ENCODE measurements at regions not wholly inside any gene's neighbourhood (a gene's known extent, or its start where the extent isn't known, plus 50 kb on each side); places are given as distances from the start of the nearest gene placed in this dataset.

GRCh38 chrX:10288373-10288975 is 131.7 kb downstream of the CLCN4 start:
- no peak for DNase-seq (ENCODE audit: low spot score)

- peak; percentile 62 for DNase-seq (ENCODE audit: low spot score)
Observed at GRCh38 chrX:10296576-10296975, 139.8 kb downstream of the CLCN4 start.

GRCh38 chrX:10310511-10310910 is 153.7 kb downstream of the CLCN4 start:
- no peak for DNase-seq (ENCODE audit: low spot score)

- DNase-seq (ENCODE audit: low spot score): no peak
Observed at GRCh38 chrX:10314530-10315104, 157.8 kb downstream of the CLCN4 start.

GRCh38 chrX:10325611-10326010 is 168.8 kb downstream of the CLCN4 start:
- no peak for DNase-seq (ENCODE audit: low spot score)

- peak; percentile 22 for DNase-seq (ENCODE audit: low spot score)
Observed at GRCh38 chrX:10326578-10326977, 169.8 kb downstream of the CLCN4 start.

GRCh38 chrX:10327651-10328050 is 170.9 kb downstream of the CLCN4 start:
- DNase-seq (ENCODE audit: low spot score): peak; percentile 44

- no peak for DNase-seq (ENCODE audit: low spot score)
Observed at GRCh38 chrX:10329984-10330383, 173.2 kb downstream of the CLCN4 start.

GRCh38 chrX:10341309-10341708 is 184.5 kb downstream of the CLCN4 start:
- no peak for DNase-seq (ENCODE audit: low spot score)

GRCh38 chrX:10350221-10350620 is 193.4 kb downstream of the CLCN4 start:
- DNase-seq (ENCODE audit: low spot score): no peak

- peak; percentile 31 for DNase-seq (ENCODE audit: low spot score)
Observed at GRCh38 chrX:10350981-10351380, 194.2 kb downstream of the CLCN4 start.

- no peak for DNase-seq (ENCODE audit: low spot score)
Observed at GRCh38 chrX:10352536-10352935, 195.8 kb downstream of the CLCN4 start.

GRCh38 chrX:10356979-10357378 is 200.2 kb downstream of the CLCN4 start:
- DNase-seq (ENCODE audit: low spot score): no peak

GRCh38 chrX:10358958-10359357 is 202.2 kb downstream of the CLCN4 start:
- DNase-seq (ENCODE audit: low spot score): no peak

- no peak for DNase-seq (ENCODE audit: low spot score)
Observed at GRCh38 chrX:10360116-10360515, 203.3 kb downstream of the CLCN4 start.

- no peak for DNase-seq (ENCODE audit: low spot score)
Observed at GRCh38 chrX:10365532-10366265, 208.9 kb downstream of the CLCN4 start.

- DNase-seq (ENCODE audit: low spot score): no peak
Observed at GRCh38 chrX:10367406-10367805, 210.6 kb downstream of the CLCN4 start.

GRCh38 chrX:10370976-10371375 is 214.2 kb downstream of the CLCN4 start:
- no peak for DNase-seq (ENCODE audit: low spot score)

GRCh38 chrX:10377427-10377826 is 220.7 kb downstream of the CLCN4 start:
- no peak for DNase-seq (ENCODE audit: low spot score)

GRCh38 chrX:10379878-10380277 is 223.1 kb downstream of the CLCN4 start:
- no peak for DNase-seq (ENCODE audit: low spot score)

- no peak for DNase-seq (ENCODE audit: low spot score)
Observed at GRCh38 chrX:10380300-10380699, 223.5 kb downstream of the CLCN4 start.

GRCh38 chrX:10381193-10381592 is 224.4 kb downstream of the CLCN4 start:
- DNase-seq (ENCODE audit: low spot score): no peak

GRCh38 chrX:10387011-10387410 is 230.2 kb downstream of the CLCN4 start:
- DNase-seq (ENCODE audit: low spot score): no peak
